ENCODE measurements at regions not wholly inside any gene's neighbourhood (a gene's known extent, or its start where the extent isn't known, plus 50 kb on each side); places are given as distances from the start of the nearest gene placed in this dataset.
"Not testable (repeated sequence)": the region's sequence is repeated elsewhere in the genome, so short reads cannot be mapped to it uniquely, and the experiment has no call there.

GRCh38 chrX:6990552-6991193, 156.8 kb upstream of the STS start:
- H3K79me2 ChIP-seq (ENCODE audit: insufficient read depth, low read length) = no peaks in the 10 kb centered on the region
- no peak overlapping the region for H3K4me3 ChIP-seq (ENCODE audit: insufficient read depth, low read length)
- no peak overlapping the region for H2AFZ ChIP-seq (ENCODE audit: low read length)
- H3K4me2 ChIP-seq (ENCODE audit: insufficient read depth, low read length) = no peak overlapping the region
- no peaks in the 10 kb centered on the region for H4K20me1 ChIP-seq (ENCODE audit: insufficient read depth, low read length)
- H3K9me3 ChIP-seq (ENCODE audit: low read depth, low read length) = no peaks in the 10 kb centered on the region
- H3K27ac ChIP-seq (ENCODE audit: low read depth, low read length) = no peak overlapping the region
- TF ChIP-seq, protein P1, sequence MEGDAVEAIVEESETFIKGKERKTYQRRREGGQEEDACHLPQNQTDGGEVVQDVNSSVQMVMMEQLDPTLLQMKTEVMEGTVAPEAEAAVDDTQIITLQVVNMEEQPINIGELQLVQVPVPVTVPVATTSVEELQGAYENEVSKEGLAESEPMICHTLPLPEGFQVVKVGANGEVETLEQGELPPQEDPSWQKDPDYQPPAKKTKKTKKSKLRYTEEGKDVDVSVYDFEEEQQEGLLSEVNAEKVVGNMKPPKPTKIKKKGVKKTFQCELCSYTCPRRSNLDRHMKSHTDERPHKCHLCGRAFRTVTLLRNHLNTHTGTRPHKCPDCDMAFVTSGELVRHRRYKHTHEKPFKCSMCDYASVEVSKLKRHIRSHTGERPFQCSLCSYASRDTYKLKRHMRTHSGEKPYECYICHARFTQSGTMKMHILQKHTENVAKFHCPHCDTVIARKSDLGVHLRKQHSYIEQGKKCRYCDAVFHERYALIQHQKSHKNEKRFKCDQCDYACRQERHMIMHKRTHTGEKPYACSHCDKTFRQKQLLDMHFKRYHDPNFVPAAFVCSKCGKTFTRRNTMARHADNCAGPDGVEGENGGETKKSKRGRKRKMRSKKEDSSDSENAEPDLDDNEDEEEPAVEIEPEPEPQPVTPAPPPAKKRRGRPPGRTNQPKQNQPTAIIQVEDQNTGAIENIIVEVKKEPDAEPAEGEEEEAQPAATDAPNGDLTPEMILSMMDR (IDR thresholded peaks at IDR 0.05; ENCODE audit: extremely low read depth, low read depth, low read length) = no peak
- H3K27me3 ChIP-seq (ENCODE audit: insufficient read depth, low read length) = no peaks in the 10 kb centered on the region
- H3K36me3 ChIP-seq (ENCODE audit: insufficient read depth, low read length) = no peaks in the 10 kb centered on the region
- no peaks in the 10 kb centered on the region for H3K4me1 ChIP-seq (ENCODE audit: insufficient read depth, low read length)
- no peak for DNase-seq (ENCODE audit: insufficient read length, low spot score, missing footprints)

GRCh38 chrX:6989858-6990257, 157.7 kb upstream of the STS start:
- no peaks in the 10 kb centered on the region for H3K27me3 ChIP-seq (ENCODE audit: insufficient read depth, low read length)
- TF ChIP-seq, protein P1 (IDR thresholded peaks at IDR 0.05; ENCODE audit: extremely low read depth, low read depth, low read length) = no peak
- no peak overlapping the region for H2AFZ ChIP-seq (ENCODE audit: low read length)
- no peak overlapping the region for H3K27ac ChIP-seq (ENCODE audit: low read depth, low read length)
- H3K4me3 ChIP-seq (ENCODE audit: insufficient read depth, low read length) = no peak overlapping the region
- H3K4me2 ChIP-seq (ENCODE audit: insufficient read depth, low read length) = no peak overlapping the region
- no peaks in the 10 kb centered on the region for H3K36me3 ChIP-seq (ENCODE audit: insufficient read depth, low read length)
- no peaks in the 10 kb centered on the region for H4K20me1 ChIP-seq (ENCODE audit: insufficient read depth, low read length)
- DNase-seq (ENCODE audit: insufficient read length, low spot score, missing footprints) = no peak
- H3K4me1 ChIP-seq (ENCODE audit: insufficient read depth, low read length) = no peaks in the 10 kb centered on the region
- no peaks in the 10 kb centered on the region for H3K9me3 ChIP-seq (ENCODE audit: low read depth, low read length)
- H3K79me2 ChIP-seq (ENCODE audit: insufficient read depth, low read length) = no peaks in the 10 kb centered on the region

GRCh38 chrX:6988694-6989093, 158.8 kb upstream of the STS start:
- H3K79me2 ChIP-seq (ENCODE audit: insufficient read depth, low read length); H3K4me2 ChIP-seq (ENCODE audit: insufficient read depth, low read length); DNase-seq (ENCODE audit: insufficient read length, low spot score, missing footprints); H2AFZ ChIP-seq (ENCODE audit: low read length); H3K4me3 ChIP-seq (ENCODE audit: insufficient read depth, low read length); H3K27me3 ChIP-seq (ENCODE audit: insufficient read depth, low read length); H4K20me1 ChIP-seq (ENCODE audit: insufficient read depth, low read length); H3K9me3 ChIP-seq (ENCODE audit: low read depth, low read length); H3K27ac ChIP-seq (ENCODE audit: low read depth, low read length); H3K4me1 ChIP-seq (ENCODE audit: insufficient read depth, low read length); H3K36me3 ChIP-seq (ENCODE audit: insufficient read depth, low read length): not testable (repeated sequence)

DNA sequence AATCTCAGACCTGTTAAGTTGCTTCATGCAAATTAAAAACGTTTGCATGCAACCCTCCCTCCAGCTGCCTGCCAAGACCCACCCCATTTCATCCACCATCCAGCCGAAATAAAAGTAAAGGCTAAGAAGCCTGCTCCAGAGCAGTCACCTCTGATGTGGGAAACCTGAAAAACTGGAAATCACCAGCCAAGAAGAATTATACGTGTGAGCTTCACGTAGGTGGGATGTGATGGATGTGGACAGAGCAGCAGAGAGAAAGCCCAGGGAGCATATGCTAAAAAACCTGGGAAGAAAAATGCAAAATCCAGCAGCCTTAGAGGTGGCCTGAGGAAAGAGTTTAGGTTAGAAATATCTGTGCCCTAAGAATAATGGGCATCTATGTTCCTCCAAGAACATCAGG, 160.6 kb upstream of the STS start:
- Histone ChIP-seq H3K79me2 (ENCODE audit: insufficient read depth, low read length) (no peaks in the 10 kb centered on the region), H3K4me1 (ENCODE audit: insufficient read depth, low read length) (no peaks in the 10 kb centered on the region), H3K36me3 (ENCODE audit: insufficient read depth, low read length) (no peaks in the 10 kb centered on the region), H2AFZ (ENCODE audit: low read length) (no peak overlapping the region), H3K4me3 (ENCODE audit: insufficient read depth, low read length) (no peak overlapping the region), H4K20me1 (ENCODE audit: insufficient read depth, low read length) (no peaks in the 10 kb centered on the region), H3K4me2 (ENCODE audit: insufficient read depth, low read length) (no peak overlapping the region), H3K27me3 (ENCODE audit: insufficient read depth, low read length) (no peaks in the 10 kb centered on the region), H3K27ac (ENCODE audit: low read depth, low read length) (no peak overlapping the region), H3K9me3 (ENCODE audit: low read depth, low read length) (no peaks in the 10 kb centered on the region)
- no peak for DNase-seq (ENCODE audit: insufficient read length, low spot score, missing footprints)
- TF ChIP-seq, protein P1 (IDR thresholded peaks at IDR 0.05; ENCODE audit: extremely low read depth, low read depth, low read length) = no peak

All from osteoblast (primary cell).